ENCODE measurements at regions not wholly inside any gene's neighbourhood (a gene's known extent, or its start where the extent isn't known, plus 50 kb on each side); places are given as distances from the start of the nearest gene placed in this dataset.

- no peak for TF ChIP-seq CTCF (conservative IDR thresholded peaks at IDR 0.05 in 1 of 2, IDR thresholded peaks at IDR 0.05 in 1 of 2; ENCODE audit: extremely low read depth in 1 of 2, insufficient read depth in 1 of 2, low read depth in 1 of 2, low read length in 2 of 2)
- TF ChIP-seq EZH2 (IDR thresholded peaks at IDR 0.05; ENCODE audit: borderline replicate concordance, low read length) = no peak
Observed at GRCh38 chr6:26754212-26754611, 94.7 kb upstream of the ZNF322 start.

Measured in mammary epithelial cell (primary cell).